ENCODE measurements at regions not wholly inside any gene's neighbourhood (a gene's known extent, or its start where the extent isn't known, plus 50 kb on each side); places are given as distances from the start of the nearest gene placed in this dataset.

GRCh38 chr12:46895726-46896125, 69.9 kb upstream of the SLC38A4 start:
- Histone ChIP-seq H3K36me3 (no peaks in the 10 kb centered on the region), H3K4me3 (no peak overlapping the region), H3K4me1 (peaks cover 0 to 4% (median 0%) of the 10 kb centered on the region in 12 donors), H3K27ac (no peak overlapping the region), H3K9me3 (peaks cover 0 to under 1% (median 0%) of the 10 kb centered on the region in 12 donors), H3K27me3 (no peaks in the 10 kb centered on the region)
- DNase-seq: no peak
- intact Hi-C loops (cut with DNase I): loop anchor here in 2 of 10 donors (1.0 kb wide), 1 partner anchor 20 kb away; no protein-coding TSS in a partner anchor
- TF ChIP-seq POLR2A (IDR thresholded peaks at IDR 0.05): no peak
- 39 to 51% (median 49%) methylated on average over 3 of the region's 3 CpGs for WGBS, 4 donors
- no peak for ATAC-seq

GRCh38 chr12:46896680-46897079, 70.9 kb upstream of the SLC38A4 start:
- Histone ChIP-seq H3K36me3 (no peaks in the 10 kb centered on the region), H3K27me3 (no peaks in the 10 kb centered on the region), H3K27ac (no peak overlapping the region), H3K4me1 (no peaks in the 10 kb centered on the region), H3K9me3 (no peaks in the 10 kb centered on the region), H3K4me3 (no peak overlapping the region)
- intact Hi-C loops (cut with DNase I): loop anchor here in 2 of 10 donors (1.0 kb wide), 1 partner anchor 19 kb away; no protein-coding TSS in a partner anchor
- no peak for DNase-seq
- TF ChIP-seq CTCF (IDR thresholded peaks at IDR 0.05) (no peak), POLR2A (IDR thresholded peaks at IDR 0.05) (no peak)
- ATAC-seq: no peak
- 0 to 37% (median 0%) methylated on average over 1 of the region's 1 CpG for WGBS, 4 donors

GRCh38 chr12:46898152-46898931, 72.5 kb upstream of the SLC38A4 start:
- intact Hi-C loops (cut with DNase I): no loop called here
- DNase-seq: no peak

GRCh38 chr12:46898989-46899388, 73.2 kb upstream of the SLC38A4 start:
- Histone ChIP-seq H3K36me3 (no peaks in the 10 kb centered on the region), H3K4me3 (no peak overlapping the region), H3K4me1 (no peaks in the 10 kb centered on the region), H3K9me3 (no peaks in the 10 kb centered on the region), H3K27ac (no peak overlapping the region), H3K27me3 (no peaks in the 10 kb centered on the region)
- DNase-seq (no peak), ATAC-seq (no peak)
- WGBS, 4 donors: 47 to 95% (median 90%) methylated on average over 1 of the region's 1 CpG
- intact Hi-C loops (cut with DNase I): no loop called here
- TF ChIP-seq POLR2A (IDR thresholded peaks at IDR 0.05): no peak
- no peak for TF ChIP-seq CTCF (IDR thresholded peaks at IDR 0.05)

More at GRCh38 chr12:46898152-46898931, 72.5 kb upstream of the SLC38A4 start:
- Histone ChIP-seq H3K27me3 (no peaks in the 10 kb centered on the region), H3K4me1 (no peaks in the 10 kb centered on the region), H3K4me3 (no peak overlapping the region), H3K27ac (no peak overlapping the region), H3K9me3 (no peaks in the 10 kb centered on the region), H3K36me3 (no peaks in the 10 kb centered on the region)
- ATAC-seq: no peak
- 62 to 85% (median 82%) methylated on average over 2 of the region's 2 CpGs for WGBS, 4 donors
- no peak for TF ChIP-seq POLR2A (IDR thresholded peaks at IDR 0.05)
- no peak for TF ChIP-seq CTCF (IDR thresholded peaks at IDR 0.05)

All from heart left ventricle (tissue), 16 donors.